ENCODE measurements at regions not wholly inside any gene's neighbourhood (a gene's known extent, or its start where the extent isn't known, plus 50 kb on each side); places are given as distances from the start of the nearest gene placed in this dataset.

GRCh38 chr11:11039208-11039965 lies 181.5 kb upstream of the ZBED5 start:
- no peak for DNase-seq (ENCODE audit: low read depth)

GRCh38 chr11:11038782-11039181 lies 180.9 kb upstream of the ZBED5 start:
- DNase-seq (ENCODE audit: low read depth) = no peak

GRCh38 chr11:11038352-11038751 lies 180.5 kb upstream of the ZBED5 start:
- DNase-seq (ENCODE audit: low read depth) = no peak

- DNase-seq (ENCODE audit: low read depth) = no peak
Observed at GRCh38 chr11:11036848-11037732, 179.2 kb upstream of the ZBED5 start.

- DNase-seq (ENCODE audit: low read depth) = no peak
Observed at GRCh38 chr11:11036185-11036847, 178.5 kb upstream of the ZBED5 start.

- DNase-seq (ENCODE audit: low read depth) = no peak
Observed at GRCh38 chr11:11035331-11035730, 177.5 kb upstream of the ZBED5 start.

- DNase-seq (ENCODE audit: low read depth) = no peak
Observed at GRCh38 chr11:11034476-11034875, 176.6 kb upstream of the ZBED5 start.

GRCh38 chr11:11032066-11032465 lies 174.2 kb upstream of the ZBED5 start:
- no peak for DNase-seq (ENCODE audit: low read depth)

GRCh38 chr11:11029027-11029426 lies 171.2 kb upstream of the ZBED5 start:
- DNase-seq (ENCODE audit: low read depth) = no peak

- DNase-seq (ENCODE audit: low read depth) = peak; percentile 60
Observed at GRCh38 chr11:11028017-11028692, 170.3 kb upstream of the ZBED5 start.

- no peak for DNase-seq (ENCODE audit: low read depth)
Observed at GRCh38 chr11:11027288-11027687, 169.4 kb upstream of the ZBED5 start.

- no peak for DNase-seq (ENCODE audit: low read depth)
Observed at GRCh38 chr11:11025087-11025486, 167.2 kb upstream of the ZBED5 start.

- DNase-seq (ENCODE audit: low read depth) = no peak
Observed at GRCh38 chr11:11022125-11022730, 164.4 kb upstream of the ZBED5 start.

- DNase-seq (ENCODE audit: low read depth) = no peak
Observed at GRCh38 chr11:11021563-11021962, 163.7 kb upstream of the ZBED5 start.

GRCh38 chr11:11020747-11021149 lies 162.9 kb upstream of the ZBED5 start:
- DNase-seq (ENCODE audit: low read depth) = no peak

GRCh38 chr11:11020219-11020726 lies 162.4 kb upstream of the ZBED5 start:
- no peak for DNase-seq (ENCODE audit: low read depth)

GRCh38 chr11:11016943-11017342 lies 159.1 kb upstream of the ZBED5 start:
- DNase-seq (ENCODE audit: low read depth) = no peak

- no peak for DNase-seq (ENCODE audit: low read depth)
Observed at GRCh38 chr11:11016068-11016467, 158.2 kb upstream of the ZBED5 start.

- DNase-seq (ENCODE audit: low read depth) = no peak
Observed at GRCh38 chr11:11011617-11012016, 153.8 kb upstream of the ZBED5 start.

- no peak for DNase-seq (ENCODE audit: low read depth)
Observed at GRCh38 chr11:11010624-11011127, 152.8 kb upstream of the ZBED5 start.

- DNase-seq (ENCODE audit: low read depth) = no peak
Observed at GRCh38 chr11:11009179-11009578, 151.3 kb upstream of the ZBED5 start.
